H1 (cell line): ENCODE measurements at regions not wholly inside any gene's neighbourhood (a gene's known extent, or its start where the extent isn't known, plus 50 kb on each side); places are given as distances from the start of the nearest gene placed in this dataset.

Source experiments
- CTCF ChIA-PET: fragments of 300-600 bp; sonication (Branson Sonifier 250); formaldehyde crosslinking; loops from one replicate; lab custom pipeline; 2021; ENCODE audit not compliant: partially characterized antibody; lab: Charles Lee
- POLR2A ChIA-PET: fragments of 300-600 bp; sonication (Branson Sonifier 250); formaldehyde crosslinking; loops from one replicate; lab custom pipeline; 2021; ENCODE audit warnings: inconsistent platforms; ENCODE audit not compliant: partially characterized antibody; lab: Charles Lee
- DNase-seq, 2 experiments: peaks; one replicate each; pipeline versions ENCODE4 v3.0.0 to v3.0.0-alpha.2; 2010 to 2022; ENCODE audit warnings: low spot score in 2 of 2, low read depth in 1 of 2, mixed read lengths in 1 of 2
- FAIRE-seq: peaks from 2 replicates; lab custom pipeline; 2011; peaks lifted over from hg19 to GRCh38; lab: Jason Lieb, UNC
- H2AFZ ChIP-seq: 2 replicates; pipeline ENCODE4 v1.8.1; 2012; ENCODE audit warnings: low read length, inconsistent platforms
- H2AK5ac ChIP-seq: 2 replicates; pipeline ENCODE4 v1.6.1; 2013; ENCODE audit warnings: low read depth, low read length
- H2BK120ac ChIP-seq: replicated peaks from 2 replicates; pipeline ENCODE3; 2013; ENCODE audit warnings: low read depth, low read length, inconsistent platforms
- H2BK12ac ChIP-seq: 2 replicates; pipeline ENCODE4 v1.6.1; 2013; ENCODE audit warnings: low read depth, low read length
- H2BK15ac ChIP-seq: 2 replicates; pipeline ENCODE4 v1.6.1; 2013; ENCODE audit warnings: low read length
- H2BK20ac ChIP-seq: 2 replicates; pipeline ENCODE4 v1.6.1; 2013; ENCODE audit warnings: low read length
- H2BK5ac ChIP-seq: 2 replicates; pipeline ENCODE4 v1.6.1; 2013; ENCODE audit warnings: low read depth, low read length
- H3K14ac ChIP-seq: 2 replicates; pipeline ENCODE4 v1.6.1; 2013; ENCODE audit warnings: inconsistent platforms; ENCODE audit not compliant: insufficient read length
- H3K18ac ChIP-seq: 2 replicates; pipeline ENCODE4 v1.6.1; 2013; ENCODE audit warnings: low read length; ENCODE audit errors: extremely low read depth
- H3K23ac ChIP-seq: 2 replicates; pipeline ENCODE4 v1.6.1; 2013; ENCODE audit warnings: inconsistent platforms; ENCODE audit not compliant: insufficient read length
- H3K23me2 ChIP-seq: 2 replicates; pipeline ENCODE4 v1.6.1; 2013; ENCODE audit warnings: low read depth, low read length
- H3K27ac ChIP-seq: 2 replicates; pipeline ENCODE4 v1.6.1; 2011; ENCODE audit warnings: low read depth, low read length, inconsistent platforms
- H3K27me3 ChIP-seq, 4 experiments: replicated peaks in 1 of 4; 1 replicate in 1 of 4; 2 replicates in 3 of 4; pipeline versions ENCODE4 v1.6.1 to v1.8.1; 2011 to 2013; ENCODE audit warnings: low read length in 3 of 4, mild to moderate bottlenecking in 3 of 4, inconsistent platforms in 2 of 4, mixed read lengths in 2 of 4, moderate library complexity in 1 of 4; ENCODE audit not compliant: control insufficient read depth in 3 of 4, insufficient read depth in 3 of 4; ENCODE audit errors: extremely low read depth in 1 of 4
- H3K36me3 ChIP-seq, 4 experiments: 2 replicates each; pipeline versions ENCODE4 v1.6.1 to v1.8.1; 2011 to 2013; ENCODE audit warnings: mild to moderate bottlenecking in 4 of 4, low read length in 3 of 4, moderate library complexity in 2 of 4, control low read depth in 1 of 4, inconsistent platforms in 1 of 4; ENCODE audit not compliant: insufficient read depth in 4 of 4, control insufficient read depth in 2 of 4
- H3K4ac ChIP-seq: replicated peaks from 2 replicates; pipeline ENCODE3; 2013; ENCODE audit warnings: low read length, low read depth, mixed read lengths, inconsistent platforms; ENCODE audit not compliant: insufficient read length
- H3K4me1 ChIP-seq, 4 experiments: replicated peaks in 1 of 4; 1 replicate in 1 of 4; 2 replicates in 3 of 4; pipeline versions ENCODE4 v1.6.1 to v1.8.1; 2011 to 2013; ENCODE audit warnings: low read length in 3 of 4, inconsistent platforms in 2 of 4, mixed read lengths in 1 of 4; ENCODE audit not compliant: insufficient read depth in 4 of 4, control insufficient read depth in 3 of 4
- H3K4me2 ChIP-seq, 2 experiments: 2 replicates each; pipeline versions ENCODE4 v1.6.1 to v1.8.1; 2011 to 2013; ENCODE audit warnings: low read depth in 2 of 2, low read length in 2 of 2, control low read depth in 1 of 2, inconsistent platforms in 1 of 2, mild to moderate bottlenecking in 1 of 2; ENCODE audit not compliant: insufficient read depth in 1 of 2
- H3K4me3 ChIP-seq, 4 experiments: fragments of 200-600, 300-600 bp in 1 of 4; sonication (generic), shearing (Covaris generic), sonication (Bioruptor Twin) in 1 of 4; 2 replicates each; pipeline versions ENCODE4 v1.5.1 to v1.8.1; 2011 to 2016; ENCODE audit warnings: low read length in 4 of 4, low read depth in 3 of 4, control low read depth in 2 of 4, inconsistent platforms in 2 of 4, mild to moderate bottlenecking in 2 of 4, mixed read lengths in 1 of 4, moderate library complexity in 1 of 4; ENCODE audit not compliant: insufficient read depth in 2 of 4; ENCODE audit errors: extremely low read depth in 1 of 4
- H3K56ac ChIP-seq: replicated peaks from 2 replicates; pipeline ENCODE3; 2013; ENCODE audit warnings: low read depth, mild to moderate bottlenecking, mixed read lengths, low read length, inconsistent platforms; ENCODE audit not compliant: insufficient read length
- H3K79me1 ChIP-seq: 2 replicates; pipeline ENCODE4 v1.6.1; 2013; ENCODE audit warnings: low read depth, low read length, control low read depth
- H3K79me2 ChIP-seq, 2 experiments: 2 replicates each; pipeline versions ENCODE4 v1.6.1 to v1.8.1; 2012 to 2013; ENCODE audit warnings: low read length in 2 of 2, mild to moderate bottlenecking in 2 of 2, inconsistent platforms in 1 of 2; ENCODE audit not compliant: insufficient read depth in 2 of 2, control insufficient read depth in 1 of 2
- H3K9ac ChIP-seq, 4 experiments: replicated peaks in 1 of 4; 1 replicate in 1 of 4; 2 replicates in 3 of 4; pipeline versions ENCODE4 v1.6.1 to v1.8.1; 2011 to 2013; ENCODE audit warnings: low read depth in 3 of 4, low read length in 3 of 4, control low read depth in 2 of 4, mild to moderate bottlenecking in 2 of 4, moderate library complexity in 2 of 4, inconsistent platforms in 1 of 4; ENCODE audit errors: extremely low read depth in 1 of 4
- H3K9me3 ChIP-seq, 2 experiments: 2 replicates each; pipeline versions ENCODE4 v1.6.1 to v1.8.1; 2012 to 2013; ENCODE audit warnings: mild to moderate bottlenecking in 2 of 2, moderate library complexity in 2 of 2, control low read depth in 1 of 2, inconsistent platforms in 1 of 2, low read depth in 1 of 2, low read length in 1 of 2, mixed read lengths in 1 of 2; ENCODE audit not compliant: insufficient read depth in 2 of 2
- H4K20me1 ChIP-seq, 2 experiments: replicated peaks in 1 of 2; 2 replicates each; pipeline versions ENCODE3 to v1.8.1; 2011 to 2013; ENCODE audit warnings: inconsistent platforms in 2 of 2, low read length in 2 of 2, mild to moderate bottlenecking in 1 of 2; ENCODE audit not compliant: insufficient read depth in 2 of 2, control insufficient read depth in 1 of 2
- H4K5ac ChIP-seq: 2 replicates; pipeline ENCODE4 v1.6.1; 2013; ENCODE audit warnings: low read length, low read depth, mixed read lengths, inconsistent platforms; ENCODE audit not compliant: insufficient read length
- H4K8ac ChIP-seq: 2 replicates; pipeline ENCODE4 v1.8.0; 2013; ENCODE audit warnings: mild to moderate bottlenecking, moderate library complexity, low read length, inconsistent platforms; ENCODE audit not compliant: insufficient read depth; ENCODE audit errors: extremely low read depth
- H4K91ac ChIP-seq: replicated peaks from 2 replicates; pipeline ENCODE3; 2013; ENCODE audit warnings: low read length, mixed read lengths, inconsistent platforms; ENCODE audit not compliant: insufficient read length
- EP300 ChIP-seq, 2 experiments: IDR thresholded peaks; 1 replicate in 1 of 2; 2 replicates in 1 of 2; pipeline ENCODE4 v1.6.1; 2011 to 2012; ENCODE audit warnings: low read depth in 2 of 2, low read length in 2 of 2, mild to moderate bottlenecking in 2 of 2, borderline replicate concordance in 1 of 2, inconsistent platforms in 1 of 2, moderate library complexity in 1 of 2
- SIX5 ChIP-seq: IDR thresholded peaks from 2 replicates; pipeline ENCODE4 v1.6.1; 2011; ENCODE audit warnings: mild to moderate bottlenecking, low read depth, low read length
- SUZ12 ChIP-seq: fragments of 200-600 bp; sonication (generic); IDR thresholded peaks from 2 replicates; pipeline ENCODE4 v1.6.1; 2012; ENCODE audit warnings: mild to moderate bottlenecking, inconsistent platforms, low read length, moderate library complexity, mixed read lengths
- ZNF274 ChIP-seq: IDR thresholded peaks from 2 replicates; pipeline ENCODE4 v1.7.0; 2012; ENCODE audit warnings: low read length, borderline replicate concordance; ENCODE audit errors: extremely low read depth
- WGBS, 2 experiments: shearing (Covaris generic) in 1 of 2; methylation state at CpG; one replicate each; pipeline versions ENCODE4 v1.1.6 to v1.1.7; 2013 to 2015; ENCODE audit warnings: low lambda C conversion rate in 2 of 2, mixed read lengths in 2 of 2, inconsistent platforms in 1 of 2, low coverage in 1 of 2, missing lambda C conversion rate in 1 of 2; ENCODE audit not compliant: insufficient replicate concordance in 2 of 2, insufficient coverage in 1 of 2, insufficient read length in 1 of 2; ENCODE audit errors: extremely low coverage in 1 of 2, missing lambda C conversion rate in 1 of 2; 5-methylcytosine and 5-hydroxymethylcytosine counted together

- H4K8ac ChIP-seq, result no peak overlapping the region
- H3K23me2 ChIP-seq, result no peaks in the 10 kb centered on the region
- CTCF ChIA-PET, result interaction anchor here (0.6 to 1.7 kb wide), 6 partner anchors 9 to 50 kb away, joined by 3 to 5 read pairs (median 4); no protein-coding TSS in a partner anchor
- H4K91ac ChIP-seq, result no peak overlapping the region
- H2BK120ac ChIP-seq, result no peak overlapping the region
- WGBS, 2 experiments, result 92% methylated on average over 5 of the region's 5 CpGs; no CpG with 5 or more reads in 1 of the 2 experiments
- H4K20me1 ChIP-seq, result no peaks in the 10 kb centered on the region
- no peaks in the 10 kb centered on the region for H3K4me1 ChIP-seq
- no peaks in the 10 kb centered on the region for H3K36me3 ChIP-seq
- FAIRE-seq (no peak), DNase-seq (no peak)
- no peak overlapping the region for H4K5ac ChIP-seq
- no peak overlapping the region for H2BK5ac ChIP-seq
- peak overlapping the region in 1 of 4 experiments; percentile 34; a peak in 1 of 7 replicates for H3K9ac ChIP-seq
- H3K79me1 ChIP-seq, result no peaks in the 10 kb centered on the region
- H3K9me3 ChIP-seq, result no peaks in the 10 kb centered on the region
- no peak overlapping the region for H3K27ac ChIP-seq
- H2BK12ac ChIP-seq, result no peak overlapping the region
- no peak overlapping the region for H3K4me2 ChIP-seq
- H3K56ac ChIP-seq, result no peak overlapping the region
- no peak overlapping the region for H3K23ac ChIP-seq
- no peak overlapping the region for H3K14ac ChIP-seq
- H2BK20ac ChIP-seq, result no peak overlapping the region
- peak overlapping the region; percentile 43; the same call in 1 of the 2 replicates for H2AFZ ChIP-seq
- no peaks in the 10 kb centered on the region for H3K27me3 ChIP-seq
- no peak overlapping the region for H2BK15ac ChIP-seq
- H3K18ac ChIP-seq, result no peak overlapping the region
- H2AK5ac ChIP-seq, result no peak overlapping the region
- no peak overlapping the region for H3K4ac ChIP-seq
- H3K79me2 ChIP-seq, result no peaks in the 10 kb centered on the region
- TF ChIP-seq EP300 (IDR thresholded peaks at IDR 0.05; ENCODE audit: borderline replicate concordance in 1 of 2, low read depth in 2 of 2, low read length in 2 of 2), result no peak
- TF ChIP-seq SUZ12, result no peak
- no peak for TF ChIP-seq SIX5
- no peak for TF ChIP-seq ZNF274
- POLR2A ChIA-PET, result no interaction called here
- H3K4me3 ChIP-seq, result no peak overlapping the region
Observed at GRCh38 chr3:137171834-137172603, 214.2 kb downstream of the IL20RB start.
